HG02981 (cell line): ENCODE measurements at regions not wholly inside any gene's neighbourhood (a gene's known extent, or its start where the extent isn't known, plus 50 kb on each side); places are given as distances from the start of the nearest gene placed in this dataset.
A peak's percentile ranks its signal among the peaks of the same experiment; 100 is the strongest.

ENCODE experiments used
- ATAC-seq: cut with Tn5 transposase; IDR thresholded peaks from one replicate; pipeline ENCODE4 v1.9.1; 2021; ENCODE audit warnings: mild to moderate bottlenecking, moderate library complexity; ENCODE audit not compliant: unreplicated experiment

DNA sequence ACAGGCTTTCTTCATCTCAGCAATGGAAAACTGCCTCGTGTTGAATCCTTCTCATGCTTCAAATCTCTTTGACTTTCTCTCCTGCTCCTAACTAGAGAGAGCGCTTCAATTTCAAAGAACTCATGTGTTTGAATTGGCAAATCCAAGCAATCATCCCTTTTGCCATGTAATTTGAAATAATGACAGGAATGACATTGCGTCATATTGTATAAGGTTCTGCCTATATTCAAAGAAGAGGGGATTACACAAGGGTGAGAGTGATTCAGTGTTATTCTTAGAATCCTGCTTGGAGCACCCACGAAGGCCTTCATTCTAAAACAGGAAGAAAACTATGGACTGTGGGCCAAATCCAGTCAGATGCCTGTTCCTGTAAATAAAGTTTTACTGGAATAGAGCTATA is 720.6 kb downstream of the JRKL start:
- no peak for ATAC-seq

DNA sequence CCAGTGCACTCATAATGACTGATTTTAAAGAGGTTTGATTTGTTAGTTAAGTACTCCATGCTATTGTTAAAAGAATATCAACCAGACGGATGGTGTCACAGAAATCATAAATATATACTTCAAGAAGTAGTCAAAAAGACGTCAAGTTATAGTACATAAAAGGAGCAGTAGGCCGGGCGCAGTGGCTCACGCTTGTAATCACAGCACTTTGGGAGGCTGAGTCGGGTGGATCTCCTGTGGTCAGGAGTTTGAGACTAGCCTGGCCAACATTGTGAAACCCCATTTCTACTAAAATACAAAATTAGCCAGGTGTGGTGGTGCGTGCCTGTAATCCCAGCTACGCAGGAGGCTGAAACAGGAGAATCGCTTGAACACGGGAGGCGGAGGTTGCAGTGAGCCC is 721.7 kb downstream of the JRKL start:
- ATAC-seq, result no peak

DNA sequence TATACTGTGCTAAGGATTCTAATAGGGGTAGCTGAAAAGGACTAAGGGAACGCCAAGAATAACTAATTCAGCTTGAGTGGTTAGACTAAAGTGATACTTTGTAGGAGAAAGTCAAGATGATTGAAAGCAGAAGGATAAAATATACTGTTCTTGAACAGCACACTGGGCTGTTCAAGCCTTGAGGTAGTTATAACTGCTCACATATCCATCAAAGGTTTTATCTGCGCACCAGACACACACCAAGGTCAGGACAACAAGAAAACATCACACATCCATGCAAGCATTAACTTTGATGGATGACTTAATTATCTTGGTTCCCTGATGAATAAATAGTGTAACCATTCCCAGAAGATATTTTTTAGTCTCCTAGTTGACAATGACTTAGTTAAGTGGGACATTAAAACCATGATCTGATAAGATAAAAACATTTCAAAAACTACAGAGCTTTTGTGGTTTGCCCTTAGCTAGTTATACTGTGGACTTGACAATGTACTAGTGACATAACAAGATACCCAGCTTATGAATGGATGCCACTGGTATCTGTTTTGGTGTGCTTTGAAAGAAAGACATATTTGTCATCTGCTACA is 728.9 kb downstream of the JRKL start:
- no peak for ATAC-seq

DNA sequence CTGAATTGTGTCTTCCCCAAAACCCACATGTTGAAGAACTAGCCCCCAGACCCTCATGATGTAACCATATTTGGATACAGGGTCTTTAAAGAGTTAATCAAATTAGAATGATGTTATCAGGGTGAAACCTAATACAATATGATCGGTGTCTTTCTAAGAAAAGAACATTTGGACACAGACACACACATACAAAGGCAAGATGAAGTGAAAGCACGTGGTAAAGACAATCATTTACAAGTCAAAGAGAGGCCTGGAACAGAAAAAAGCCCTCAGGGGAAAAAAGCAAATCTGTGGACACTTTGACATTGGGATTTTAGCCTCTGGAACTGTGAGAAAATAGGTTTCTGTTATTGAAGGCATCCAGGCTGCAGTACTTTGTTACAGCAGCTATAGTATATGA is 733.4 kb downstream of the JRKL start:
- ATAC-seq, result no peak

DNA sequence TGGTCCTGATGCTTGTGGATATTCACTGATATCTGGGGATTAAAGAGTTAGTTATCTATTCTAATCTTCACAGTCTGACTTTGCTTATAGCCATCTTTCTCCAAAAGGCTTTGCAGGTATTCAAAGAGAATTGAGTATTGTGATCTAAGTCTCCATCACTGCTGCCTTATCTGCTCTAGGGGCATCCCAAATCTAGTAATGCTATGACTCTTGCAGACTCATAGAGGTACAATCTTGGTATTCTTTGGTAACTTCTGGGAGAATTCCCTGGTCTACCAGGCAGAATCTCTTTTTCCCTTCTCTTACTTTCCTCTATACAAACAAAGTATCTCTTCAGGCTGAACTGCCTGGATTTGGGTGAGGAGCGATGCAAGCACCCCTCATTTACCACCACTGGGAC is 746.3 kb downstream of the JRKL start:
- no peak for ATAC-seq

DNA sequence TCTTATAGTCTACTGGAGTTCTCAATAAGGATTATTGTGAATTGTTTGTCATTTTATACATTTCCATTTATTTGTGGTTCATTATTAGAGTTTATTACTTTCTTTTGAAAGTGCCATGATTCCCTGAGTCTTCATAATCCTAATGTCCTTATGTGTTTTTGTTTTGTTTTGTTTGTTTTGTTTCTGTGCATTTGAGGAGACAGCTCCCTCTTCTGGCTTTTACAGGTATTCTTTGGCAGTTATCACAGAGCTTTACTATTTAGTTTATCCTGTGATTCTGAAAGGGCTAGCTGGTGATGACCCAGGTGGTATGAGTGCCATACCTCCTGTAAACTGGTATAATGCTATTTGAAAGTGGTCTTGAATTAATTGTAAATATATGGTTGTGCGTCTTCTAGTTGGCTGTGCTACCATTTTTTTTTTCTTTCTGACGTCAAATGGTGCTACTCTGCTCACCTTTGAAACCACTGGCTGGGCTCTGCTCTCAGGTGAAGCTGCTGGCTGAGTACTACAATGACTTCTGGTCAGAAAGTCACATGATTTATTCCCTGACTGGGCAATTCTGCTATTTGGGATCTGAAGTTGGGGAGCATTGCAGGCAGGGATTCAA is 751.2 kb downstream of the JRKL start:
- peak; percentile 57 for ATAC-seq

DNA sequence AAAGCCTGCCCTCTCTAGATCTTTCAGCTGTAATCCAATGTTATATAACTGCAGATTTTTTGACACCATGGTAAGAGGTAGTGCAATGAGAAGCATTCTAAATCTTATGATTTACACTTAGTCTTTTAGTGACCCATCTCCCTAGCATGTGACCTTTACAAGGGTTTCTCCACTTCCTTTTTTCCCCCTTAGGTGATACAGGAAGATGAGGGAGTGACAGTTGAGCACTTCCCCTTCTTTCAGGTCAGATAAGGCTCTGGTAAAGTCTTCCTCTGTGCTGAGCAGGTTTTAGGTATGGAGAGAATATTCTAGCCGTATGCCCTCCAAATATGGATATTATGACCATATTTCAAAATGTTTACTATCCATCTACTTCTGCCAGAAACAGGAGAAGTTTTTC is 753.6 kb downstream of the JRKL start:
- no peak for ATAC-seq

DNA sequence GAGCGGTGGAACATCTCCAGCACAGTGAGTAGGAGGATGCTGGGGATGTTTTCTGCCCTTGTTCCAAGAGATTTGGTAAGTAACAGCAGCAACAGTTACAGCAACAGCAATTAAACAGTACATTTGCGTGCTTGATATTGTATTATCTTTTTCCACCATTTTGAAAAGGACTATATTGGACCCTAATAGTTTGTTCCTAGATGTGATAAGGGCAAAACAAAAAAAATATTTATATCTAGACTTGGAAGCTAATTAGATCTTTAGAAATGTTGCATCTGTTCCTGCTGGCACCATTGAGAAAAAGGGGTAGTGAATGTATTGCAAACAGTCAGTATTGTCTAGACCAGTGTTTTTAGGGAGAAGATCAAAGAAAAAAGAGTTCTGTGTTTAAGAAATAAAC is 759.9 kb downstream of the JRKL start:
- no peak for ATAC-seq

DNA sequence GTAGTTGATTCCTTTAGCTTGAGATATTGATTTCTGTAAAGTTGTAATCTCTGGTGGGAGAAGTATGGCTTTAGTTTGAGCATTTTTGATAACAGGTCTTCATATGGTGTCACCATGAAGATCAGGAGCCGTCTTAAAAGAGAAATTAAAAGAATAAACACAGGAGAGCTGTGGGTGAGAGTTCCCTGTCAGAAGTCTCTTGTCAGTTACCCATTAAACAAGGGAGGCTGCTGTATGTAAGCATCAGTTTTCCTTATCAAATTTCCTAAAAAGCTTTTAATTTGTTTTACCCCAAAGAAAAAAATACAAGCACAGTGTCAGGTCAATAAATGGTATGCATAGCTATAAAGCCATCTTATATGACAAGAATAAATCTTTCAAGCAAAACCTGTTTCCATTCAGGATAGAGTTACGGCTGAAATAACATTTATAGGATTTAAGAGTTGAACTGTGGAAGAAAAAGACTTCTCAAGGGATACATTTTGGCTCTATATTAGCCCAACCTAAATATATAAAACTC is 767.5 kb downstream of the JRKL start:
- no peak for ATAC-seq

DNA sequence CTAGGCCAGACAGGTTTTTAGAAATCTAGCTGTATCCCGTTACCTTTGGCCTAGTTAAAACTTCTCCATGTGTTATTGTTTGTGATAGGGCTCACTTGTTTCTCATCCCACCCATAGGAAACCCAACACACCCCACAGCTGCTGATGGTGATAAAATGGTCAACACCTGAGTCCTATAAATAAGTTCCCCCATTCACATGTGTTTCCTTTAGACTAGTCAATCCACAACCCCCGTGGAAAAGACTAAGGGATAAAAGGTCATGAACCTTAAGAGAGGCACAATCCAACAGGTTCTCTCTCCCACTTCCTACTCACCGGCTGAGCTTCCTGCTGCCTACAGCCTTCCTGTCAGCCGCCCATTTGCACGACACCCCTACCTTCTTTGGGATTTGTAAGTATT is 768.4 kb downstream of the JRKL start:
- ATAC-seq, result no peak

DNA sequence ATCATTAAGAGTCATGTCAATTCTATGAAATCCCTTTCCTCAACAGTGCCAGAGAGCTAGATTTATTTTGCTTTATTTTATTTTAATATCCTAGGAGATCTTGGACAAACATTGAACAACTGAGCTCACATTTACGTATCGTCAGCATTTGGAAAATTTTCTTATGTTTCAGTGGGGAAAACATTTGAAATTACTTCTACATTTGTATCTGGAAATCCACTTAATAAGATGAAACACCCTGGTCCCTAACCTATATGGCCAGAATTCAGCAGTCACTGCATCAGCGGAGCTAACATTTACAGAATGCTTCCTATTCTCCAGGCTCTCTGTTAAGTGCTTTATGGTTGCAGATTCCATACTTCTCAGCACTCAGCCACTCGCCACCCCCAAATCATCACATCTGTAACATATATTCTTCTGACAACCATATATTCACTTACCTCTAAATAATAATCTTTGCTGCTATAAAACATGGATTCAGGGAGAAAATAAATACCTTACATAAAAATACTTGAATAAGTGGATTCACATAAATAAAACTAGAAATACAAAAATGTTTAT is 773.9 kb downstream of the JRKL start:
- no peak for ATAC-seq

DNA sequence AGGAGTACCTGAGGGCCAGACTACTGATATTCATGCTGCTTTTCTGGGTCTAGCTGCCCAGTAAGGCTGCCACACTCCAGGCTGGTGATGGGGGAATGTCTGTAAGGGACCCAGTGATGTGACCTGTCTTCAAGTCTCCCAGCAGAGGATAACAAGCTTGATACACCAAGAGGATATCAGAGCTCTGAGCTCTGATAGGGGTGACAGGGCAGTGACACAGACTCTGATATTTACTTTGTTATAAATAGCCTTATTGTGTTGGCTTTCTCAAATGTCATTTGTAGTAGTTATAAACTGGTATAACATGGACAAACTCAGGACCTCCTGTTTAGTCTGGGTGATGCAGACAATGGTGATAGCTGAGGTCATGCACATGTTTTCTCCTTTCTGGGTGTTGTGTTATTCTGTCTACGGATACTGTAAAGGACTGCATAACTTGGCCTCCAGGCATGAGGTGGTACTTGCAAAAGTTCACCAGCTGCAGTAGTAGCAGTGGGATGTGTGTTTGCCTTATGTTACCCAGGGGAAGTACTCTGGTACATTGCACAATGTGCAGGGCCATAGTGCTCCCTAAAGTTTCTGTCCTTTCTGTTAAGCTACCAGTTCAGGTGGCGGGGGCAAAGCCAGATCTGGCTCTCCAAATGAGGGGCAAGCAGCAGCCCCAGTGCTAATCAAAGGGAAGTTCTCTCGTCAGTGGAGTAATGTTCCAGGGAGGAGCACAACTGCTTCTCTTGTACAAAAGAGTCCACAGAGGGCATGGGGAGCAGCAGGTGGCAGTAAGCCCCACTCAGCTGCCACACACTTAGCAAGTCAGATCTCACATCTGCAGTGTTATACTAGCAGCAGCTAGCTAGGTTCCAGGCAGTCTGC is 812.2 kb downstream of the JRKL start:
- ATAC-seq, result no peak

DNA sequence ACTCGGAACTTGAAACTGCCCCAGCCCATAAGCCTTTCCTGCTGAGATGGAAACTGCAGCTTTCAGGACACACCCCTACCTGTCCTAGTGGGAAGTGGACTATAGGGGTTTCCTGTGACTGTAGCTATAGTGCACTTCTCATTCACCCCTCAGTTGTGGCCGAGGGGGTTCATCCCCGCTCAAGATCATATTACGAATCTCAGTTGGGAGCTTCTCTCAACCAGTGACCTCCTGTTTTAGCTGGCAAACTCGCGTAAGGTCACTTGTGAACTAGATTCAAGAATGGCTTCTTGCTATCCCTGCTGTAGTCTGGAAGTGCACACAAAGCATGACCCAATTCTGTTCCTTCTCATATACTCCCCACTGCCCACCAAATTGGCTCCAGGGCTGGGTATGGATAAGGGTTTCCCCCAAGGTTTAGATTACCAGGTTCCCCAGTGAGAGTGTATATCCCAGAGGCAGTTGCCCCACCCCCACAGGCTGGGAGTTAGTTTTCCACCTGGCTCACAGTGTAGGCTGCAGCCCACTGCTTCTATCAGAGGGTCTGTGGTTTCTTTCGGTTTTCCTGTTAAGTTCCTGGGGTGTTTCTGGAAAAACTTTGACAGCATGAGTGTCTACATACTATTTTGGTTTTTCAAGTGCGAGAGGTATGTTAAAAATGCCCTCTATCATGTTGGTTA is 812.9 kb downstream of the JRKL start:
- no peak for ATAC-seq

DNA sequence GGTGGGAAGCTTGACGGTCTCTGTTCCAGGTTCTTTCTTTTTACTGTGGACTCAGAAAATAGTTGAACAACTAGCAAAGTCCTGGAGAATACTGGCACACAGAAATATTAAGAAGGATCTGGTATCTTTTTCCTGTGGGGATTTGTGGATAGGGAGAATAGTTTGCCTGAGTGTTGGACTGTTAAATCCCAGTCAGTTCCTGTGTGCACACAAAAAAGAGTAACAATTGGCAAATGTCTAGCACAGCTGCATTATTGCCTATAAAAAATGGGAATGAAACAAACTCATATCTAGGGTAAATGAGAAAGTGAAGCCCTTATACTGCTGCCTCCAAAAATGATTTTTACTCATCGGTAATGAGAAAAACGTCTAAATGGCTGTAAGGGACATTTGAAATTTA is 828.2 kb downstream of the JRKL start:
- ATAC-seq, result no peak

DNA sequence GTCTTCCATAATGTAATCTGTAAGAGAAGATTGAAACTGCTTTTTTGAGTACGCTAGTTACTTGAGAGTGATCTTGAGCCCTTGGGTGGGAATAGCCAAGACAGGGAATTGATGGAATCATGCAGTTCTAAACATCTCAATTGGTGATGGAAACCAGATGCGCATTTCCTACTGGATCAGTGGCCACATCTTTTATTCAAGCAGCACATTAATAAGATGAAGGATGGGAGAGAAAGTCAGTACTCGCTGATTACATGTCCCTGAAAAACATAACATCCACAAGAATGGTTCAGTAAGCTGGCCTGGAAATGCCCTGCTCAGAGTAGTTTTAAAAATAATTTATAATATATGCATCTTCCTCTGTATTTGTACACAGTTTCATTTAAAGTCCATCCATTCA is 833.8 kb downstream of the JRKL start:
- ATAC-seq, result no peak

DNA sequence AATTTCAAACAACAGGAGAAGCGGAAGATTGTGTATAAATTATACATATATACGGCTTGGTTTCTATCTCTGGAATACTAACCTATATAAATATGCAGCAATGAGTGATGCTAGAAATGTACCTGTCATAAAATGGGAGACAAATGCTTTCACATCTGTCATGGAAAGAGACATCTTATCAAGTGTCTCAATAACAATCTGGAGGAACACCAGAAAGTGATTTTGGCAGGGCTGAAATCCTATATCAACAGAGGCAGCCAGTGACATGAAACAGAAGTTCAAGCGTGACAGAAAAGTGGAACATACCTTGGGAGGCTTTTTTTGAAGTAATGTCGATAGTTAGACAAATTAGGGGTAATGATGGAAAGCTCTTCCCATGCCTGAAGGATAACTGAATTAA is 834.6 kb downstream of the JRKL start:
- ATAC-seq, result no peak

DNA sequence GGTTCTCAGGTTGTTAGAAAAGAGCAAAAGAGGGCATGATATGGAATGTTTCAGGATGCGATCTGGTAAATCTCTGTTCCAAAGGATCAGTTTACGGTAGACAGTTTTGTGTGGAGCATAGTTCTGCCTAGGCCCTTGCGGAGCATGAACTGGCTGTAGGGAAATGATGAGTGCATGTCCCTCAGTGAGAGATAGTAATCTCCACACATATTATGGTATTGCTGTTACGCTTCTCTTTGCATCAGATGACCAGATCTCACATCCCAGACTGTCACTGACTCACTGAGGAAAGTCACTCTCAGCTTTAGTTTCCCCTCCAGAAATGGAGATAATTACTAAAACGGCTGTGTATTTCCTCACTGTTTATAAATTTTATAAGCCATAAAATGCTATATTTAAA is 836.0 kb downstream of the JRKL start:
- no peak for ATAC-seq

DNA sequence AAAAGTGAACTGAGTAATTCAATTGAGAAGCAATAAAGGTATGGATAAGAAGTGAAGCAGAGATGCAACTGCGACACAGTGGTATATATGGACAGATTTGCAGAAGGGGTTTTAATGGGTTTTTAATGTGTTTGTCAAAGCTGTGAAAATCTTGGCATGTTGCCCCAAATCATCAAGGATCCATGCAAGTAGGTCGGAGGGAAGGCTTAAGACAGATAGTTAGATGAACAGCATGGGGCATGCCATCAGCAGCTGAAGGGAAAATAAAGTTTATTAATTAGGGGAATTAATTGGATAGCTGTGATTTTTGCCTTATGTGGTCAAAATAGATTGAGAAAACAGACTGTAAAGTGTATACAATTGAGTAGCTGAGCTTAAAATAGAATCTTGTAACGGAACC is 840.1 kb downstream of the JRKL start:
- no peak for ATAC-seq

DNA sequence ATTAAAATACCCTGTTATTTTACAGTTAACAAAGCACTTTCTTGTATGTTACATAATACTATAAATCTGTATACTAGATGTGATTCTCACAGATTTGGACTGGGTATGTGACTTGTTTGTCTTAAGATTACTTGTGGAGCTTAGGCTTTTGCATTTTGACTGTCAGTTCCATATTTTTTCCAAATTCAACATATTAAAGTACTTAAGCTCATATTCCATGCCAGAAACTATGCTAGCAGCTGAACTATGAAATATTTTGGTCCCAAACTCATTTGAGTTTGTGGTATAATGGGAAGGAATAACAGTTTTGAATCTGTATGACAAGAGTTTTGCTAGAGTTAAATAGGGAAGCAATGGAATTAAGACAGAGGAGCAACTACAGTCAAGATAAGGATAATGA is 841.4 kb downstream of the JRKL start:
- ATAC-seq, result no peak

DNA sequence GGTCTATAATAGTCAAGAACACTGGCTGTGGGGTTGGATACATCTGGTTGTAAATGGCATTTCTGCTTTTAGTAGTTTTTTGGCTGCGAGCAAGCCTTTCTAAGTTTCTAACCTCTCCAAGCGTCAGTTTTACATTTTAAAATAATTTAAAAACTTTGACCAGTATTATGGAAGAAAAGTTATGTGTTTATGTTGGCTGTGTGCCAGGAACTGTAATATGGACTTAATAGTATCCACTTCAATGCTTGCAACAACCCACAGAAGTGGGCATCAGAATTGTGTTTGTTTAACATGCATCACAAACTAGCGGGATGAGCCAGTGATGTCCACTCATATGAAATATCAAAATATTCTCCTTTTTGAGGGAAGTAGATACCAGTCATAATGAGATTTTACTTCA is 844.2 kb downstream of the JRKL start:
- no peak for ATAC-seq

DNA sequence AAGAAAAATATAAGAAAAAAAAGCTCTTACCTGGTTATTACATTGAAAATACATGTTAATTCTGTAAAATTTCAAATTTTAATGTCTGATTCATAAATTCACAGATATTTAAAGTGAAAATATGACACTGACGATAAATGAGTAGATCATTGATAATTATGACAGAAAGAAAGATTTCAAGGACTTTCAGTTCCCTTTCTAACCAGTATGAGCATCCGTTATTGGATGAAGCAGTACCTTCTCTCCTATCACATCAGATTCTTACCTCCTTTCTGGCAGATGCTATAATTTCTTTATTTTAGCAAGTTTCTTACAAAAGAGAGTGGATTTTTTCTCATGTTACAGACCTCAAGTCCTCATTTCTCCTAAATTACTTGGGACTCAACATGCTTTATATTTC is 847.3 kb downstream of the JRKL start:
- ATAC-seq, result no peak
